CD4-positive, alpha-beta T cell treated with Interleukin-17A for 4 hours (primary cell): ENCODE measurements at regions not wholly inside any gene's neighbourhood (a gene's known extent, or its start where the extent isn't known, plus 50 kb on each side); places are given as distances from the start of the nearest gene placed in this dataset.

Experiments used
- DNase-seq: peaks from one replicate; pipeline ENCODE4 v3.0.0-alpha.2; 2020; ENCODE audit warnings: mixed read lengths

DNA sequence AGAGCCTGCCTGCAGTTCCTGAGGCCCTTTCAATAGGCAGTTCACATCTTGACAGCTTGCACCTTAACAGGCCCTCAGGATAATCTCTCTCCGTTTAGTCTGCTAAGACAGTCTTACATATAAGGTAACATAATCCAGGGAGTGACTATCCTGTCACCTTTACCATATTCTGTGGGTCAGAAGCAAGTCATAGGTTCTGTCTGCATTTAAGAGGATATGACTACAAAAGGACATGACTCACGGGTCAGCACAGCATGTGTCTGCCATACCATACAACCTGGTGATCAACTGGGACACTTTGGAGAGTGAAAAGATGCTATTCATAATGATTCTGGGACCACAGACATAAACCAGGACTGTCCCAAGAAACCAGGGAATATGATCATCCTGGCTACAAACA lies 611.1 kb downstream of the SOX6 start:
- no peak for DNase-seq

DNA sequence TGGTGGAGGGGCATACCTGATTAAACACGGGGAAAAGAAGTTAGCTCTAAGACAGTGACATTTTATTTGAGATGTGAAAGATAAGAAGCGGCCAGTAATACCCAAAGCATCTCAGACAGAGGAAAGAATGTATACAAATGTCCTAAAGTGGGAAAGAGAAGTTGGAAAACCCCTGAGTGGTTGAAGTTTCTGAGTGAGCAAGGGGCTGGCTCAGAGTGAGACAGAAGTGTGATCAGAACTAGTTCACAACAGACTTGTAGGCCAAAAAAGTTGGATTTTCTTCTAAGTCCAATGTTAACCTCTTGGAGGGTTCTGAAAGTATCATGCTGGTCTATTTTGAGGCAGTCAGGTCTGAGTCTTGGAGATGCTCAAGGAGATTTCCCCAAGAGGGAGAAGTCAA lies 608.7 kb downstream of the SOX6 start:
- no peak for DNase-seq

DNA sequence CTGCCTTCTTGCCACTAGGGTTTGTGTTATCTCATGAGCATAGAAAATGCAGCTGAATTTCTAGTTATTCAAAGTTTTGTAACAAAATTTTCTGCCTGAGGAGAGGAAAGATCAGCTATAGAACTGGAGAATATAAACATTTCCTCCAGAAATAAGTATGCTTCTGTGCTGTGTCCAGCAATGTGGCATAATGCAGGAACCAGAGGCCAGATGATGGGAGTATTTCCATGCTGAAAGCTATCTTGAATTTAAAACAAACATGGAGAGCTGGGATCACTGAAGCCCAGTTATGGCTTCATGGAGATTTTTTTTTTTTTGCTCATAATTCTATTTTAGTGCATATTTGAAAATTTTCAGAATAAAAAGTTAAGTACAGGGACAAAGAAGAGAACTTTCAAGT lies 608.2 kb downstream of the SOX6 start:
- DNase-seq = no peak

DNA sequence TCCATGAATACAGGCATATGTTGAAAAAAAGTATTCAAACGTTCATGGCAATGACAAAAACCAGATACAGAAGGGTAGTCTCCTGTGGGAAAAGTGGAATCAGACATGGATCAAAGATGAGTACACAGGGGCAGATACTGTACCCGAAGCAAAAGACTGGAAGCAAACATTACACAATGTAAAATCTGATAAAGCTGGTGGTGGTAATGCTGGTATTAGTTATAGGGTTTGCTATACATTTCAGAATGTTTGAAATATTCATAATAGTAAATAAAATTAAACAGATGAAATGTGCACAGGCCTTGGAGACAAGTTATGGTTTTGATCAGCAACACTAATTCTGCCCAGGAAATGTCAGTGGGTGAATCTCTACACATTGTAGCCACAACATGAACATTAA lies 607.6 kb downstream of the SOX6 start:
- no peak for DNase-seq

DNA sequence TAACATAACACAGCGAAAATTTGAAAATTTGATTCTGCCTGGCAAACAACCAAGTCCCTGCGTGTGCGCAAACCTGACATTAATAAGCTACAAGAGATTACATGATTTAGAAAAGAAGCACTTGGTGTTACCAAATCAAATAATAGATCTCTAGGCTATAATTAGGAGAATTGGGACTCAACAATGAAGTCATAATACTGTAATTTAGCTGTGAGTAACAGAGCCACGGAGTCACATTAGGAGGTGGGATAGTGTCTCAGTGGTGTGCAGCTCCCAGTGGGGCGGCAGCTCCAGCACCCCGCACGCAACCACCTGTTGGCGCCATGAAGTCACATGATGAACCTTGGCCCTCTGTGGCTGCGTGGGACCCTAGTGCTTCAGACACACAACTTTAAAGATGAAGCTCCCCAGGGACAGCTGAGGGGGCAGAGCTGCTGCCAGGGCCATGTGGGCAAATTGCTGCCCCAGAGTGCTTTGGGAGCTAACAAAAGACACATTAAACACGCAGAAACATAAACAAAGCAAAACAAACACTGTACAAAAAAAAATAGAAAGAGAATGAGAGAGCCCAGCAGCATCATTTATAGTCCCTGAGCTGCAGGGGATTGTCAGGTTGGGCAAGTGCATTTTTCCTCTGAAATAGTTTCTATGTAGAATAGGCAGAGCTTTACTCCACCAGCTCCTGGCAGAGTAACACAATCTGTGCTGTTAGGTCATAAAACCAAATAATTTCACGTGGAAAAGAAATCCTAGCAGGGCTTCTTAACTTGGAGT lies 605.6 kb downstream of the SOX6 start:
- DNase-seq = no peak

DNA sequence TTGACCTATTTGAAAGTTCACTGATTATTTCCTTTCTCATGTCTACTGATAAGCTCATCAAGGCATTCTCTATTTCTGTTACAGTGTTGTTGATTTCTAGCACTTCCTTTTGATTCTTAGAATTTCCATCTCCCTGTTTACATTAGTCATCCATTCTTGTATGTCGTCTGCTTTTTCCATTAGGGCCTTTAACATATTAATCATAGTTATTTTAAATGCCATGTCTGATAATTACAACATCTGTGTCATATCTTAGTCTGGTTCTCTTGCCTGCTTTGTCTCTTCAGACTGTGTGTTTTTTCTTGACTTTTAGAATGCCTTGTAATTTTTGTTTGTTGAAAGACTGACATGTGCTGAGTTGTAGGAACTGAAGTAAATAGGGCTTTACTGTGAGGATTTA lies 602.1 kb downstream of the SOX6 start:
- no peak for DNase-seq

DNA sequence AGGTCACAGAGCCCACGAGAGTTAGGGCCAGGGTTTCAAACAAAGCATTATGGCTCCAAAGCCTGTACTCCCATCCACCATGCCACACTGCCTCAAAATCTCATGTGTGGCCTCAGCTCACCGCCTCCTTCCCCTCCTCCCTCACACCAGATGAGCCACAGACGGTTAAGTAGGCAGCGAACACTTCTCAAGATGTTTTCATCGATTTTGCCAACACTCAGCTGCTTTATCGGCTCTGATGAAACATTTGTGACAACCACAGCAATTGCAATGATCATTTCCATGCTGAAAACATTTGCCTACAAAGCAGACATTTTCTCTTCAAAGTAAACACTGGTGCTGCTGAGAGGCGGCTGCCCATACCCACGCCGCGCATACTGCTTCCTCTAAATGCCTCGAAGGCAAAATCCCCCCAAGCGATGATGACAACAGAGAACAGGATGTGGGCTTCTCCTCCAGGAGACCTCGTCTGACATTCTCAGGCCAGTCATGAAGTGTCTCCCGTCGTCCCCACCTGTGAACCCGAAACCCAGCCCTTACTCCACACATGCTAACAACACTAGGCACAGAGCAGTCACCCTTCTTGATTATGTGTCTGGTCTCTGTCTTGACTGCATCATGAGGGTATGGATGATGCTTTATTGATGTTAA lies 599.2 kb downstream of the SOX6 start:
- DNase-seq = no peak

DNA sequence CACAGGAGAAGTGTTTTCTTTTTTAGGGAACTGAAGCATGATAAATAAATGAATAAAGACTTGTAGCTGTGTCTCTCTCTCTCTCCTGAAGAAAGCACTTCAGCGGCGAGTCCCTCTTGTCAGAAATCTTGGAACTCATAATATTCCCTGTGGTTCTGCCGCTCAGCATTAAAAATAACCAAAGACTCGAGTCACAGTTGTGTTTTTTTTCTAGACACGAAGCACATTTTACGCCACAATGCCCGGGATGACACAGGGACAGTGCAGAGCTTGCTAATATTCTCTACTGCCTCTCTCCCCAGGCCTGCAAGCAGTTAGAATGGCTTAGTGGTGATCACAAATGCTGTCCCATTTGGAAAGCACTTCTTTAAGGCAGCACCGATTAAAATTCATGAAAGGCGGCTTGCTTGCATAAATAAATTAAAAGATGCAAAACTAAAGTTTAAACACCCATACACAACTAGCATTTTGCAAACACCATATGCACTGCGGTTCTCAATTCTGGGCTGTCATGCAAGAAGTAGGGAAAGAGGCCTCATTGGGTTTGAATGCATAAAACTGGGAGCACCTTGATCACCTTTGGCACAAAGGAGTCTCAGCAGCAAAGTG lies 597.4 kb downstream of the SOX6 start:
- no peak for DNase-seq

DNA sequence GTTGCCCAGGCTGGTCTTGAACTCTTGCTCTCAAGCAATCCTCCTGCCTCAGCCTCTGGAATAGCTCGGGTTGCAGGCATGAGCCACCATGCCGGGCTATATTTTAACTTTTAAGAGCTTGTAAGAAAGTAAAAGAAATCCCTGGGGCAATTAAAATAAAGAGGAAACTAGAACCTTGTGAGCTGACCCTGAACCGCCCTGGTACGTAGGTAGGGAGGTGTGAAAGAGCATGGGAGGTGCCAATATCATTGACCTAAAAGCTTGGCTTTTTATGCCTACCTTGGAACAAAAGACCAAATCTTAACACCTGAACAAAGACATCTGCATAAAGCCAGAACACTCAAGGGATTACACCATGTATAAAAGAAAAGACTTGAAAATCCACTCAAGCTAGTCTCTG lies 595.1 kb downstream of the SOX6 start:
- DNase-seq = no peak

DNA sequence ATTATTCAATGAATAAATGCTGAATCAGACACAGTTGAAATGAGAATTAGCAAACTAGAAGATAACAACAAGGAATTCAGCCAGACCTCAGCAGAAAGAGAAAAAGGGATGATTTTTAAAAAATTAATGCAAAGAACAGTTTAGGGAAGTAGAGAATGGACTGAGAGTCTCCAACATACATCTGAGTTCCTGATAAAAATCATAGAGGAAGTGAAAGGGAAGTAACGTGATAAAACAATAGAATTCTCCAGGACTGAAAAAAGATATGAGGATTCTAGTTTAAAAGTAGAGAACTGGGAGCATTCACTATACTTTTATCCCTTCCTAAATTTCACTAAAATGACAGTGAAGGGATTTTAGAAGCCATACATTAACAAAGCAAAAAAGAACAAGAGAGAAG lies 592.0 kb downstream of the SOX6 start:
- DNase-seq = no peak

DNA sequence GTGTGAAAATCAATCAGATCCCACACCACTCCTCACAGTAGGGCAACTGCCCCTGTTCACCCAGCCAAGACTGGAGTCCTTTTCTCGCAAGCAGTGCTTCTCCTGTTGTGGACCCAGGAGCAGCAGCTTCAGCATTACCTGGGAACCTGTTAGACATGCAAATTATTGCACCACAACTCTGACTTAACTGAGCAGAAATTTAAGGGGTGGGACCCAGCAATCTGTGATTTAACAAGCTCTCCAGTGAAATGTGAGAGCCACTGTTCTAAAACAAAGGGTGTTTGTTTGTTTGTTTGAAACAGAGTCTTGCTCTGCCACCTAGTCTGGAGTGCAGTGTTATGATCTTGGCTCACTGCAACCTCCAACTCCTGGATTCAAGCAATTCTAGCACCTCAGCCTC lies 591.4 kb downstream of the SOX6 start:
- DNase-seq = no peak

DNA sequence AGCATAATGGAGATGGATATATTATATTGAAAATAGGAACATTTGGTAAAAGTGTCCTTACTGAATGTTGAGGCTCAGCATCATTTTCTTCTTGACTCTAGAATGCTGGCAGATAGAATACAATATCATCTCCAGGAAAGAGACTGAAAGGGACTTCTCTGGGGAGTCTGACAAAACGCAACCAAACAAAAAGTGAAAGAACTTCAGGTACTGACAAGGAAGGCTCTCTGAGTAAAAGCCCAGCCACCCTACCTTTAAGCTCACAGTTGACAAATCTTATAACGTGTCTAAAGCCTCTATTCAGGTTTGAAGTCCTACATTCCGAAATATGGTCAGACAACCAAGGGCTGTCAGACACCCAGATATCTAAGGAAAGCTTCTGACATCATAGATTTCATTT lies 590.8 kb downstream of the SOX6 start:
- no peak for DNase-seq

DNA sequence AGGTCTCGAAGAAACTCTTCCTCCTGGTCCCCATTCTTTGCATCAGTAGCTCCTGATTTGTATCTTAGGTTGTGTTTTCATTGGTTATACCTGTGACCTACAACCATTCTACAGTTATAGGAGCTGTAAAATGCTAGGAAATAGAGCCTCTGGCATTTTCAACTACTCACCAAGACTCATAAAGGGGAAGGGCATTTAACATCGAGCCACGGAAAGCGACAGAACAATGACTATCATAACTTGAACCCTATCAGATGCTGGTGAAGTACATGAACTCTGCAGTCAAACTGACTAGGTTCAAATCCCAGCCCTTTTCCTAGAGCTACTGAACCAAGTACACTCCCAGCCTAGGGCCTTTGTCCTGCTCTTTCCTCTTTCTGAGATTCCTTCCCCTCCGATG lies 588.0 kb downstream of the SOX6 start:
- DNase-seq = no peak

DNA sequence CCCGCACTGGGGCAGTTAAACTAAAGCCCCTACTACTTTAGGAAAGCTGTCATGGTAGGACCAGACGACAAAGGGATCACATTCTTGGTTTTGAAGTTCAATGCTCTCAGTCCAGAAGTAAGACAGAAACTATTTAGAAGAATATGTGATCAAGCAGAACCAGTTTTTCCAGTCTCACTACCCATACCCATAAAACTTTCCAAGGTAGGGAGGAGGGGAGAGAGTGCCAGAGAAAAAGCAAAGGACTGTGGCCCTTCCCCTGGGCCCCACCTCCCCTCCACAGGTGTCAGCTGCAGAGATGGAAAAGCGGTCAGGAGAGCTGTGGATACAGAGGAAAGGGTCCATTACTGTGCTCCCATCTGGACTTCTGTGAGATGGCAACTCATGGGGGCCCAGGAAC lies 587.1 kb downstream of the SOX6 start:
- DNase-seq = no peak

DNA sequence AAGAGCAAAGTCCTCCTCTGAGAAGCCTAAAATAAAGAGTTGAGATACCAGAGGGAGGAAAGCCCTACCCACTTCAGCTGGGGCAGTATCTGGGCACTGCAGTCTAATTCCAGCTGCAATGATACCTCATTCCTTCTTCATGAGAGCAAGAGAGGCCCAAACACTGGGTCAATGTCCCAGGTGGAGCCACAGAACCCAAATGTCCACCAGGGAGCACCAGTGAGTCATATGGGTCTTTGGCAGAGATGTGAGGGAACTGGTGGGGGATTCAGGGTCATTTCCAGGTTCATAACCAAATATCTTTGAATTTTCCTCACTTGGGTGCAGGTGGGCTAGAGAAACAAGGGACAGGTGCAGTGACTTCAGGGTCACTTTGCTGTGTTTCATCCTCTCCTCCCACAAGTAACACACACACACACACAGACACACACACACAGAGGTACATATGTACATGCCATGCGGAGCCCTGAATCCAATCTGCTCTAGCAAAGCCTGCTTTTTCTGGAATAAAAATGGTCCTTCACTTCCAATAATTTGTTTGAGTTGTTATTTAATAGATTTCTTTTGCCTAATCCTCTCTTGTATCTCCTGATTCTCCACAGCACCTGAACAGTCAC lies 585.4 kb downstream of the SOX6 start:
- DNase-seq = no peak

DNA sequence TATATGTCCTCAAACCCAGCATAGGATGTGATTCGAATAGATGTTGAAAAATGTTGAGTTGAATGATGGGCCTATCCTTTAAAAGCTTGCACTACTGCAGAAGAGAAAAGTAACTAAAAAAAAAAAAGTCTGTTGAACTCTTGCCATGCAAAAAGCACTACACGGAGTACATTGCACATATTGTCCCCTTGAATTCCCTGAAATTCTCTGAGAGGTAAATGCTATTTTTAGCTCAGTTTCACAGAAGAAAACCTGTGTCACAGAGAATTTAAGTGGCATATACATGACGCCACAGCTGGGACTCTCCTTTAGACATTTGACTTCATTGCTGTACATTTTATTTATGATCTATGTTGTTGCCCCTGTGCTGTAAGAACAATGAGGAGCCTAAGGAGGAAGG lies 583.8 kb downstream of the SOX6 start:
- DNase-seq = no peak

DNA sequence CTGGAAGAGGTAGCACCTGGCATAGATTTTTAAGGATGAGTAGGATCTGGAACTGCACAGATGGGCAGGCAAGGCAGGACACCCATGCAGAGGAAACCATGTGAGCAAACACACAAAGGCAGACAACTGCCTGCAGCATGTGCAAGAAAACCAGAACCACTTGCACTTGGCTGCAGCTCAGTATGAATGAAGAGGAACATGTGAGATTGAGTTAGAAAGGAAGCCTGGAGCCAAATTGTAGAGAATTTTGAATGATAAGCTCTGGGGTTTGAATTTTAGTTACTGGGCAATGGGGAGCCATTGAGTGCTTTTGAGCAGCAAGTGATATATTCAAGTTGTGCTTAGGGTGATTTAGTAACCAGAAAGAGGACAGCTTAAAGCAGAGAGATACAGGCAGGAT lies 583.4 kb downstream of the SOX6 start:
- DNase-seq = no peak

DNA sequence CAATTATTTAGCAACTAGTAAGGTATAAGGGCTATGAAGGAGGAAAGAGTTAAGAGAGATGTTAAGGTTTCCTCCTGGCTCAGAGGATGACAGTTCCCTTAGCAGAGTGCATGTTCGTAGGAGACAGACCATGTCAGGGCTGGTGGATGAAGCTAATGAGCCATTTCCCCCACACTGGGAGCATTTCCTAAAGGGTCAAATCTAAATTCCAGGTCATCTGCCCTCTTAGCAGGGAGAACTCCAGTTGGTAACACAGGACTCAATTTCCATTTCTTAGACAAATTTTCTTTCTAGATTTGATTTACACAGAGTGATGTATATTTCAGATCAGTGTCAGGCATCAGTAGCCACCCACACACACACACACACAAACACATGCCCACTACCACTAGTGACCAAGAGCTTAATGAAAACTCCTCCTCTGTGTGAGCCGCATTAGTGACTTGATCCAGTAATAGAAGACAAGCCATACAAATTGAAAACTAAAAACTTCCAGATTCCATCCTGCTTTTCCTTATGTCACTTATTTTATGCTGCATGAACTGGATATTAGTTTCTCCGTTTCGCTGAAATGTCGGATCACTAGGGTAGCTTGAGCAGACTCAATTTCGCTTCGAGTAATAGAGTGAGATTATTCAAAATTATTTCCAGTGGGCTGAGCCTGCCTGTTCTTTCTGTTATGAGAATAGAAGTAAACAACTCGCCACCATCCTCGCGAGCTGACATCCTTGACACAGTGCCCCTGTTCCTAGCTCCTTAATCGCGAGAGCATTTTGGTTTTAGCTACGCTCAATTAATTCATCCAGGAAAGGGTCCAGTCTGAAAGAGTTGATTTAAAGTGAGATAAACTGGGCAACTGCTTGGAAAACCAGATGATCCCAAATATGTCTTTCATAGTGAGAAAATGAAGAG lies 582.6 kb downstream of the SOX6 start:
- DNase-seq = no peak

DNA sequence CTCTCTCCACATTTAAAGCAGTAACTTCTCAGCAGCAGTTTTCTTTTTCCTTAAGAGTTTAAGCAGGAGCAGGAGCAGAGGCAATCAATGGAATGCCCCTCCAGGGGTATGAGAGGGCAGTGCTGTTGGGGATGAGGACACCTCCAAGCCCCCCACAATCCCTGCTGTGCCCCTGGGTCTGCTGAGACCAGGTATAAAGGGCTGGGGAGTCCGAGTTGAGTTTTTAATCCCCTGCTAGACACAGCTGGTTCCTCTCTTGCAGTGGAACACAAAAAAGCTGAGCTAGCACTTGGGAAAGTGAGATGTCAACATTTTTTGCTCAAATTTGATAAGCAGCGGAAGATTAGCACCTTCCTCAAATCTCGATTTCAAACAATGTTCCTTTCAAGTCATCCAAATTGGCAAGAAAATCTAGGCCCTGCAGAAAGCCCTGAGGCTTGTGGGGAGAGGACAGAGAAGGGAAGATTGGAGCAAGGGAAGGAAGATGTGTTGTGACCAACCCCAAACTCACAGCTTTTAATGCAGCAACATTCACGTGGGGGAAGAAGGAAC lies 581.9 kb downstream of the SOX6 start:
- DNase-seq = no peak

DNA sequence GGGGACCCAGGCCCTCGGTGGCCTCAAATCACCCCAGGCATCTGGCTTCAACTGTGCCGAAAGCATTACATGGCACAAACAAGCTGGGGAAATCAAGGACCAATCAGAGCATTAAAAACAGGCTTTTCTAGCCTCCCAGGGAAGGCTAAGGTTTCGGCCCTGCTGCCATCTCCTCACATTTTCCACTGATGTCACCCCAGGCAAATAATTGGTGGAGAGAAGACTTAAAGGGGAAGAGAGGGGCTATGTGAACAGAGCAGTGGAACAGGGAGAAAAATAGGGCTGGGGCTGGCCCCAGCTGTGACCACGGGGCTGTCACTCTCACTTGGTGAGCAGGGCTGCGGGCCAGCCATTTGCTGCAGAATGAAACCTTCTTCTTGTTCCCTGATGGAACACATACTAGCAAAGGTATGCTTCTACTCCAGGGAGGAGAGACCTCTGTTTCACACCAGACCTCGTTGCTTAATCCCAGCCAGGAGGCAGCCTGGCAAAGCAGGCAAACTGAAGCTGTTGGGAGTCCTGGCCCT lies 581.3 kb downstream of the SOX6 start:
- DNase-seq = no peak

DNA sequence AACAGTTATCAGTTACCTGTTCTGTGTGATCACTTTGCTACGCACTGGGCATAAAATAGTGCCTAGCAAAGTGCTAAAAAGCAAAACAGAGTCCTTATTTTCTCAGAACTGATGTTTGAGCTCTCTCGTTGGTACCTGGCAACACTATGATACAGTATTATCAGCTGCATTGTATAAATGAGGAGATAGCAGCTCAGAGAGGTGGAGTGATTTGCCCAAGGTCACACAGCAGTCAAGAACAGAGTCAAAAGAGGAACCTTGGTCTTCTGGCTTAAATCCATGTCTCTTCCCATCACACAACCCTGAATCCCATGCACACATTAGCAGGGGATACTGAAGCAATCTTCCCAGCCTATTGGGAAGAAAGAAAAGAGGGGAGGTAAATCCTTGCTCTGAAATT lies 580.5 kb downstream of the SOX6 start:
- DNase-seq = no peak

DNA sequence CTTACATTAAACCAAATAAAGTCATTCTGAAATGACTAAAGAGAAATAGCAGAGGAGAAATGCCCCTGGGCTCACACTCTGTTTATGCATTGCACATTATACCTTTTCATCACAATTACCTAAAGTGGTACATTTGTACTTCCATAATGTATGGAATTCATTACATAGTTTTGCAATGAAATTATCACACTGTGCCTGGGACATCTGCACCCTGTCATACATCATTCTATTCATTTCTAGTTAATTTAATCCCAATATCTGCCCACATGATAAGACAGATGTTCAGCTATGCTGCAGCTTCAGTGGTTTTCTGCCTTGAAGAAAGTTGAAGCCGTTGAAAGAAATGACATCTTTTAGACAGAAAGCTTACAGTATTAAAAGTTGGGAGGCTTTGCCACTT lies 580.0 kb downstream of the SOX6 start:
- DNase-seq = no peak
